HT1080 (cell line): ENCODE measurements at regions not wholly inside any gene's neighbourhood (a gene's known extent, or its start where the extent isn't known, plus 50 kb on each side); places are given as distances from the start of the nearest gene placed in this dataset.
A peak's percentile ranks its signal among the peaks of the same experiment; 100 is the strongest.
"Not testable (repeated sequence)": the region's sequence is repeated elsewhere in the genome, so short reads cannot be mapped to it uniquely, and the experiment has no call there.

Experiments used
- DNase-seq: peaks from one replicate; pipeline ENCODE4 v3.0.0-alpha.2; 2015; ENCODE audit warnings: low read depth

GRCh38 chr2:180840641-180841040 lies 139.8 kb upstream of the UBE2E3 start:
- DNase-seq, result no peak

- DNase-seq, result no peak
Measured at GRCh38 chr2:180829836-180830235, 150.6 kb upstream of the UBE2E3 start.

GRCh38 chr2:180829261-180829660 lies 151.1 kb upstream of the UBE2E3 start:
- peak; percentile 30 for DNase-seq

- no peak for DNase-seq
Measured at GRCh38 chr2:180828756-180829155, 151.6 kb upstream of the UBE2E3 start.

- DNase-seq, result peak; percentile 68
Measured at GRCh38 chr2:180823546-180824141, 156.8 kb upstream of the UBE2E3 start.

- DNase-seq, result no peak
Measured at GRCh38 chr2:180819106-180819505, 161.3 kb upstream of the UBE2E3 start.

GRCh38 chr2:180818700-180819099 lies 161.7 kb upstream of the UBE2E3 start:
- DNase-seq, result not testable (repeated sequence)

- DNase-seq, result no peak
Measured at GRCh38 chr2:180799141-180799540, 181.3 kb upstream of the UBE2E3 start.

GRCh38 chr2:180790891-180791290 lies 189.5 kb upstream of the UBE2E3 start:
- no peak for DNase-seq

- DNase-seq, result no peak
Measured at GRCh38 chr2:180787330-180787729, 193.1 kb upstream of the UBE2E3 start.

- no peak for DNase-seq
Measured at GRCh38 chr2:180781276-180781675, 199.1 kb upstream of the UBE2E3 start.

GRCh38 chr2:180778291-180778690 lies 202.1 kb upstream of the UBE2E3 start:
- no peak for DNase-seq

GRCh38 chr2:180776921-180777320 lies 203.5 kb upstream of the UBE2E3 start:
- DNase-seq, result no peak

GRCh38 chr2:180775711-180776110 lies 204.7 kb upstream of the UBE2E3 start:
- no peak for DNase-seq

GRCh38 chr2:180765316-180765715 lies 215.1 kb upstream of the UBE2E3 start:
- not testable (repeated sequence) for DNase-seq

- no peak for DNase-seq
Measured at GRCh38 chr2:180763263-180763989, 217.0 kb upstream of the UBE2E3 start.

GRCh38 chr2:180761224-180761623 lies 219.2 kb upstream of the UBE2E3 start:
- peak; percentile 77 for DNase-seq

GRCh38 chr2:180759631-180760030 lies 220.8 kb upstream of the UBE2E3 start:
- DNase-seq, result no peak

- DNase-seq, result peak; percentile 93
Measured at GRCh38 chr2:180753809-180754761, 226.3 kb upstream of the UBE2E3 start.

GRCh38 chr2:180751306-180751920 lies 229.0 kb upstream of the UBE2E3 start:
- no peak for DNase-seq

- peak; percentile 41 for DNase-seq
Measured at GRCh38 chr2:180747728-180748127, 232.7 kb upstream of the UBE2E3 start.

GRCh38 chr2:180743401-180743800 lies 237.0 kb upstream of the UBE2E3 start:
- no peak for DNase-seq
